ENCODE measurements at regions not wholly inside any gene's neighbourhood (a gene's known extent, or its start where the extent isn't known, plus 50 kb on each side); places are given as distances from the start of the nearest gene placed in this dataset.

DNA sequence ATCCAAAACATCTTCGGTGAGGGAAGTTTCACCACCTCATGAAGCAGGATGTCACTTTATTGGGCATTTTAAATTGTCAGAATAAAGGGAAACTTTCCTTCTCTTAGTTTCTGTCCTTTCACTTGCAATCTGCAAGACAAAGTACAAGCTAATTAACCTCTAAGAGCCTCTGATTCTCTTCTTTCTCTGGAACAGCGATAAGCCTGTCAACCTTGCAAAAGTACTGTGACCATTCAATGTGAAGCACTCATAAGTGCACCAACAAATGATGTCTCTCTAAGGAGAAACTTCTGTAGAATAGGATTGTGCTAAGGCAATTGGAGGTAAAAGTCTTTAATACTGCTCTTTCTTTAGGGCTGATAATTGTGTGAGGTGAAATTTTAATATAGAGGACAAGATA lies 1622.3 kb downstream of the CDH8 start:
- TF ChIP-seq, protein P1, sequence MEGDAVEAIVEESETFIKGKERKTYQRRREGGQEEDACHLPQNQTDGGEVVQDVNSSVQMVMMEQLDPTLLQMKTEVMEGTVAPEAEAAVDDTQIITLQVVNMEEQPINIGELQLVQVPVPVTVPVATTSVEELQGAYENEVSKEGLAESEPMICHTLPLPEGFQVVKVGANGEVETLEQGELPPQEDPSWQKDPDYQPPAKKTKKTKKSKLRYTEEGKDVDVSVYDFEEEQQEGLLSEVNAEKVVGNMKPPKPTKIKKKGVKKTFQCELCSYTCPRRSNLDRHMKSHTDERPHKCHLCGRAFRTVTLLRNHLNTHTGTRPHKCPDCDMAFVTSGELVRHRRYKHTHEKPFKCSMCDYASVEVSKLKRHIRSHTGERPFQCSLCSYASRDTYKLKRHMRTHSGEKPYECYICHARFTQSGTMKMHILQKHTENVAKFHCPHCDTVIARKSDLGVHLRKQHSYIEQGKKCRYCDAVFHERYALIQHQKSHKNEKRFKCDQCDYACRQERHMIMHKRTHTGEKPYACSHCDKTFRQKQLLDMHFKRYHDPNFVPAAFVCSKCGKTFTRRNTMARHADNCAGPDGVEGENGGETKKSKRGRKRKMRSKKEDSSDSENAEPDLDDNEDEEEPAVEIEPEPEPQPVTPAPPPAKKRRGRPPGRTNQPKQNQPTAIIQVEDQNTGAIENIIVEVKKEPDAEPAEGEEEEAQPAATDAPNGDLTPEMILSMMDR (conservative IDR thresholded peaks at IDR 0.05), result no peak
- TF ChIP-seq EZH2 (IDR thresholded peaks at IDR 0.05; ENCODE audit: low read depth), result no peak

Measured in PC-9 (cell line).